Gastroesophageal sphincter (tissue), 4 donors: ENCODE measurements at regions not wholly inside any gene's neighbourhood (a gene's known extent, or its start where the extent isn't known, plus 50 kb on each side); places are given as distances from the start of the nearest gene placed in this dataset.

Experiments
- ATAC-seq: fragments of 150-250 bp; one replicate; pipeline ENCODE4 v1.9.1; 2016; ENCODE audit warnings: mild to moderate bottlenecking, moderate library complexity
- H3K27ac ChIP-seq, 4 donors: fragments of 200-600 bp; sonication (generic) in 3 of 4; 1 replicate in 3 of 4; 2 replicates in 1 of 4; pipeline ENCODE4 v1.5.1; 2016 to 2019
- H3K27me3 ChIP-seq: fragments of 200-600 bp; sonication (generic); one replicate; pipeline ENCODE4 v1.5.1; 2019
- H3K36me3 ChIP-seq, 2 donors: fragments of 200-600 bp; sonication (generic); one replicate each; pipeline ENCODE4 v1.5.1; 2019; ENCODE audit warnings: control low read depth in 1 of 2
- H3K4me1 ChIP-seq, 3 donors: fragments of 200-600 bp; sonication (generic); 1 replicate in 2 of 3; 2 replicates in 1 of 3; pipeline ENCODE4 v1.5.1; 2016 to 2019; ENCODE audit warnings: control low read depth in 2 of 3
- H3K4me3 ChIP-seq, 2 donors: fragments of 200-600 bp; sonication (generic); one replicate each; pipeline ENCODE4 v1.5.1; 2019; ENCODE audit warnings: mild to moderate bottlenecking in 1 of 2, moderate library complexity in 1 of 2
- H3K9me3 ChIP-seq, 3 donors: fragments of 200-600 bp; sonication (generic); one replicate each; pipeline ENCODE4 v1.5.1; 2017 to 2019; ENCODE audit warnings: control low read depth in 2 of 3
- EP300 ChIP-seq: sonication (generic); formaldehyde crosslinking; IDR thresholded peaks from one replicate; pipeline ENCODE4 v1.6.1; 2017; ENCODE audit warnings: antibody characterized with exemption, mild to moderate bottlenecking
- POLR2A ChIP-seq, 2 donors: fragments of 450-650 bp; IDR thresholded peaks; one replicate each; pipeline ENCODE4 v1.6.1; 2017; ENCODE audit warnings: antibody characterized with exemption in 2 of 2, mild to moderate bottlenecking in 2 of 2, moderate library complexity in 1 of 2
- POLR2AphosphoS5 ChIP-seq: sonication (generic); formaldehyde crosslinking; IDR thresholded peaks from one replicate; pipeline ENCODE4 v1.6.1; 2017; ENCODE audit warnings: antibody characterized with exemption
- WGBS, 2 donors: methylation state at CpG; one replicate each; pipeline ENCODE4 v1.1.5; 2018; ENCODE audit warnings: low coverage in 1 of 2; 5-methylcytosine and 5-hydroxymethylcytosine counted together
- TF ChIP-seq, protein P1 (sequence below), 4 experiments: fragments of 200-600 bp in 2 of 4; fragments of 450-650 bp in 2 of 4; sonication (generic) in 1 of 4; IDR thresholded peaks; one replicate each; pipeline ENCODE4 v1.5.1; 2017 to 2019; ENCODE audit warnings: antibody characterized with exemption in 4 of 4, mild to moderate bottlenecking in 2 of 4, moderate library complexity in 2 of 4

DNA sequence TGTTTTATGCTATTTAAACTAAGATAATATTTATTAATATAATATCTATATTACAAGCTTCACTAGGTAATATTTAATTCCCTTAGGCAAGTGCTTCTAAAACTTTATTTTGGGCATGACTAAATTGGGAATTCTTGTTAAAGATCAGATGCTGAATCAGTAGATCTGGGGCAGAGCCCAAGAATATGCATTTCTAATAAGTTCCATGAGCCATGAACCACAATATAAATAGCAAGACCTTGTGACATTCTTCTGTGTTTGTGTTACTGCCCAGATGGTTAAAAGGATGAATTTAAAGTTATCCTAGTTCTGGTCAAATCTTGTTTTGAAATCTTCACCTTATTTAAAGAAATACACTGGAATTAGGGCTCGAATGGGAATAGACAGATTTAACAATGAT, 258.4 kb upstream of the CACNA2D1 start:
- H3K9me3 ChIP-seq = no peaks in the 10 kb centered on the region
- no peak overlapping the region for H3K27ac ChIP-seq
- no peaks in the 10 kb centered on the region for H3K27me3 ChIP-seq
- no peak for ATAC-seq
- TF ChIP-seq, protein P1, sequence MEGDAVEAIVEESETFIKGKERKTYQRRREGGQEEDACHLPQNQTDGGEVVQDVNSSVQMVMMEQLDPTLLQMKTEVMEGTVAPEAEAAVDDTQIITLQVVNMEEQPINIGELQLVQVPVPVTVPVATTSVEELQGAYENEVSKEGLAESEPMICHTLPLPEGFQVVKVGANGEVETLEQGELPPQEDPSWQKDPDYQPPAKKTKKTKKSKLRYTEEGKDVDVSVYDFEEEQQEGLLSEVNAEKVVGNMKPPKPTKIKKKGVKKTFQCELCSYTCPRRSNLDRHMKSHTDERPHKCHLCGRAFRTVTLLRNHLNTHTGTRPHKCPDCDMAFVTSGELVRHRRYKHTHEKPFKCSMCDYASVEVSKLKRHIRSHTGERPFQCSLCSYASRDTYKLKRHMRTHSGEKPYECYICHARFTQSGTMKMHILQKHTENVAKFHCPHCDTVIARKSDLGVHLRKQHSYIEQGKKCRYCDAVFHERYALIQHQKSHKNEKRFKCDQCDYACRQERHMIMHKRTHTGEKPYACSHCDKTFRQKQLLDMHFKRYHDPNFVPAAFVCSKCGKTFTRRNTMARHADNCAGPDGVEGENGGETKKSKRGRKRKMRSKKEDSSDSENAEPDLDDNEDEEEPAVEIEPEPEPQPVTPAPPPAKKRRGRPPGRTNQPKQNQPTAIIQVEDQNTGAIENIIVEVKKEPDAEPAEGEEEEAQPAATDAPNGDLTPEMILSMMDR (IDR thresholded peaks at IDR 0.05) = no peak
- TF ChIP-seq EP300 (no peak), POLR2AphosphoS5 (no peak), POLR2A (IDR thresholded peaks at IDR 0.05) (no peak)
- 57 to 60% methylated on average over 1 of the region's 1 CpG for WGBS, 2 donors
- no peak overlapping the region for H3K4me3 ChIP-seq
- no peaks in the 10 kb centered on the region for H3K4me1 ChIP-seq
- no peaks in the 10 kb centered on the region for H3K36me3 ChIP-seq

GRCh38 chr7:82700741-82701140, 257.2 kb upstream of the CACNA2D1 start:
- Histone ChIP-seq H3K4me1 (no peaks in the 10 kb centered on the region), H3K27me3 (no peaks in the 10 kb centered on the region), H3K9me3 (no peaks in the 10 kb centered on the region), H3K27ac (no peak overlapping the region), H3K36me3 (no peaks in the 10 kb centered on the region), H3K4me3 (no peak overlapping the region)
- no peak for ATAC-seq
- 47 to 83% methylated on average over 1 to 2 of the region's 2 CpGs for WGBS, 2 donors
- TF ChIP-seq POLR2A (IDR thresholded peaks at IDR 0.05) (no peak), EP300 (no peak), POLR2AphosphoS5 (no peak)
- TF ChIP-seq, protein P1 (IDR thresholded peaks at IDR 0.05) = no peak

DNA sequence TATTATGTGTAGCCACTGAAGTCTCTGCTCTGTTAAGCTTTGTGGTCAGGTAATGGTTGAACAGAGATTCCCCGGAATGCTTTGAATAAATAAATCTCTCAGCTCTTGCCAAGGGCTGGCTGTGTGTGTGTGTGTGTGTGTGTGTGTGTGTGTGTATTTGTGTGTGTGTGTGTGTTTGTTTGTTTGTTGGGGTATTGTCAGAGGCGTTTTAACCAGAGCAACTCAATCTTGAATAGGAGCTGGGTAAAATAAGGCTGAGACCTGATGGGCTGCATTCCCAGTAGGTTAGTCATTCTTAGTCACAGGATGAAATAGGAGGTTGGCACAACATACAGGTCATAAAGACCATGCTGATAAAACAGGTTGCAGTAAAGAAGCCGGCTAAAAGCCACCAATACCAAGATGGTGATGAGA, 256.2 kb upstream of the CACNA2D1 start:
- Histone ChIP-seq H3K27ac (no peak overlapping the region), H3K27me3 (no peaks in the 10 kb centered on the region), H3K36me3 (no peaks in the 10 kb centered on the region), H3K4me1 (no peaks in the 10 kb centered on the region), H3K9me3 (no peaks in the 10 kb centered on the region), H3K4me3 (no peak overlapping the region)
- TF ChIP-seq POLR2AphosphoS5 = no peak
- TF ChIP-seq, protein P1 (IDR thresholded peaks at IDR 0.05) = no peak
- no peak for TF ChIP-seq POLR2A (IDR thresholded peaks at IDR 0.05)
- TF ChIP-seq EP300 = no peak
- no peak for ATAC-seq
- 64 to 68% methylated on average over 2 to 3 of the region's 3 CpGs for WGBS, 2 donors

- no peak overlapping the region for H3K4me3 ChIP-seq
- no peak for ATAC-seq
- 70 to 80% methylated on average over 3 of the region's 3 CpGs for WGBS, 2 donors
- H3K27ac ChIP-seq = no peak overlapping the region
- H3K27me3 ChIP-seq = no peaks in the 10 kb centered on the region
- no peak for TF ChIP-seq POLR2AphosphoS5
- TF ChIP-seq EP300 = no peak
- TF ChIP-seq, protein P1 (IDR thresholded peaks at IDR 0.05) = no peak
- TF ChIP-seq POLR2A (IDR thresholded peaks at IDR 0.05) = no peak
- no peaks in the 10 kb centered on the region for H3K4me1 ChIP-seq
- no peaks in the 10 kb centered on the region for H3K36me3 ChIP-seq
- no peaks in the 10 kb centered on the region for H3K9me3 ChIP-seq
Measured at GRCh38 chr7:82697897-82698296, 254.3 kb upstream of the CACNA2D1 start.

GRCh38 chr7:82696631-82697030, 253.1 kb upstream of the CACNA2D1 start:
- no peak overlapping the region for H3K27ac ChIP-seq
- WGBS, 2 donors = 93% methylated on average over 3 of the region's 3 CpGs
- no peaks in the 10 kb centered on the region for H3K27me3 ChIP-seq
- H3K9me3 ChIP-seq = no peaks in the 10 kb centered on the region
- H3K36me3 ChIP-seq = no peaks in the 10 kb centered on the region
- no peaks in the 10 kb centered on the region for H3K4me1 ChIP-seq
- TF ChIP-seq, protein P1 (IDR thresholded peaks at IDR 0.05) = no peak
- TF ChIP-seq POLR2AphosphoS5 (no peak), EP300 (no peak), POLR2A (IDR thresholded peaks at IDR 0.05) (no peak)
- no peak overlapping the region for H3K4me3 ChIP-seq
- no peak for ATAC-seq
